Uterus (tissue), 3 donors: ENCODE measurements at regions not wholly inside any gene's neighbourhood (a gene's known extent, or its start where the extent isn't known, plus 50 kb on each side); places are given as distances from the start of the nearest gene placed in this dataset.

Experiments used
- DNase-seq, 2 donors: peaks; one replicate each; pipeline ENCODE4 v3.0.0-alpha.2; 2019 to 2020
- H3K27ac ChIP-seq, 2 donors: fragments of 200-600 bp; sonication (generic); 1 replicate in 1 of 2; 2 replicates in 1 of 2; pipeline ENCODE4 v1.5.1; 2016 to 2018
- H3K27me3 ChIP-seq, 2 donors: fragments of 200-600 bp; sonication (generic); one replicate each; pipeline ENCODE4 v1.5.1; 2018 to 2019; ENCODE audit warnings: control low read depth in 1 of 2
- H3K36me3 ChIP-seq, 2 donors: fragments of 200-600 bp; sonication (generic); one replicate each; pipeline ENCODE4 v1.5.1; 2019; ENCODE audit warnings: control low read depth in 1 of 2
- H3K4me1 ChIP-seq, 2 donors: fragments of 200-600 bp; sonication (generic); one replicate each; pipeline ENCODE4 v1.5.1; 2018 to 2019; ENCODE audit warnings: control low read depth in 1 of 2
- H3K4me3 ChIP-seq, 2 donors: fragments of 200-600 bp; sonication (generic); 1 replicate in 1 of 2; 2 replicates in 1 of 2; pipeline ENCODE4 v1.5.1; 2018 to 2019; ENCODE audit warnings: mild to moderate bottlenecking in 1 of 2
- H3K9me3 ChIP-seq, 2 donors: fragments of 200-600 bp; sonication (generic); one replicate each; pipeline ENCODE4 v1.5.1; 2019; ENCODE audit warnings: control low read depth in 1 of 2
- POLR2A ChIP-seq, 2 donors: fragments of 450-650 bp; IDR thresholded peaks; one replicate each; pipeline ENCODE4 v1.6.1; 2016; ENCODE audit warnings: antibody characterized with exemption in 2 of 2, mild to moderate bottlenecking in 1 of 2, moderate library complexity in 1 of 2
- intact Hi-C: fragments of 100-400 bp; cut with DNase I; formaldehyde crosslinking; loops from one replicate; pipeline ENCODE4 v1.15.1; 2023; ENCODE audit warnings: low total_unique reads
- TF ChIP-seq, protein P1 (sequence below), 4 experiments: fragments of 200-600 bp in 2 of 4; fragments of 450-650 bp in 2 of 4; sonication (generic) in 2 of 4; IDR thresholded peaks; one replicate each; pipeline ENCODE4 v1.5.1; 2016 to 2019; ENCODE audit warnings: antibody characterized with exemption in 4 of 4, mild to moderate bottlenecking in 2 of 4, moderate library complexity in 1 of 4
- donor health status: DM: yes; HTN: yes; CAD: no.

DNA sequence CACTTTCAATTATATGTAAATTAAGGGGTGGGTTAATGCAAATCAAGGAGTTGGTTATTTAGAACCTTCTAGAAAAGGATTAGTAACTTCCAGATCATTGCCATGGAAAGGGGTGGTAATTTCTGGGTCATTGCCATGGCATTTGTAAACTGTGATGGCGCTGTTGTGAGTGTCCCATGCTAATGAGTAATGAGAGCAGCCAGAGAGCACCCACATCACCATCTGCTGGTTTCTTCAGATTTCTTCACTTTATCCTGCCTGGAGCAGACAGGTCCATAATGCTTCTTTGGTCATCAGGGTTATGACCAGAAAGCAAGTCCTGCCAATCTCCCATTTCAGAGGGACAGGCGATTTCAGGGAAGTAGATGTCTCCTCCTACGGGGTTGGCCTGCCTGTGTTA lies 311.3 kb upstream of the CNR1 start:
- H3K27ac ChIP-seq = no peak overlapping the region
- H3K9me3 ChIP-seq = no peaks in the 10 kb centered on the region
- intact Hi-C loops = no loop called here
- H3K4me1 ChIP-seq = no peaks in the 10 kb centered on the region
- H3K36me3 ChIP-seq = no peaks in the 10 kb centered on the region
- no peaks in the 10 kb centered on the region for H3K27me3 ChIP-seq
- no peak for DNase-seq
- no peak overlapping the region for H3K4me3 ChIP-seq
- TF ChIP-seq, protein P1, sequence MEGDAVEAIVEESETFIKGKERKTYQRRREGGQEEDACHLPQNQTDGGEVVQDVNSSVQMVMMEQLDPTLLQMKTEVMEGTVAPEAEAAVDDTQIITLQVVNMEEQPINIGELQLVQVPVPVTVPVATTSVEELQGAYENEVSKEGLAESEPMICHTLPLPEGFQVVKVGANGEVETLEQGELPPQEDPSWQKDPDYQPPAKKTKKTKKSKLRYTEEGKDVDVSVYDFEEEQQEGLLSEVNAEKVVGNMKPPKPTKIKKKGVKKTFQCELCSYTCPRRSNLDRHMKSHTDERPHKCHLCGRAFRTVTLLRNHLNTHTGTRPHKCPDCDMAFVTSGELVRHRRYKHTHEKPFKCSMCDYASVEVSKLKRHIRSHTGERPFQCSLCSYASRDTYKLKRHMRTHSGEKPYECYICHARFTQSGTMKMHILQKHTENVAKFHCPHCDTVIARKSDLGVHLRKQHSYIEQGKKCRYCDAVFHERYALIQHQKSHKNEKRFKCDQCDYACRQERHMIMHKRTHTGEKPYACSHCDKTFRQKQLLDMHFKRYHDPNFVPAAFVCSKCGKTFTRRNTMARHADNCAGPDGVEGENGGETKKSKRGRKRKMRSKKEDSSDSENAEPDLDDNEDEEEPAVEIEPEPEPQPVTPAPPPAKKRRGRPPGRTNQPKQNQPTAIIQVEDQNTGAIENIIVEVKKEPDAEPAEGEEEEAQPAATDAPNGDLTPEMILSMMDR (IDR thresholded peaks at IDR 0.05) = no peak
- no peak for TF ChIP-seq POLR2A (IDR thresholded peaks at IDR 0.05)

DNA sequence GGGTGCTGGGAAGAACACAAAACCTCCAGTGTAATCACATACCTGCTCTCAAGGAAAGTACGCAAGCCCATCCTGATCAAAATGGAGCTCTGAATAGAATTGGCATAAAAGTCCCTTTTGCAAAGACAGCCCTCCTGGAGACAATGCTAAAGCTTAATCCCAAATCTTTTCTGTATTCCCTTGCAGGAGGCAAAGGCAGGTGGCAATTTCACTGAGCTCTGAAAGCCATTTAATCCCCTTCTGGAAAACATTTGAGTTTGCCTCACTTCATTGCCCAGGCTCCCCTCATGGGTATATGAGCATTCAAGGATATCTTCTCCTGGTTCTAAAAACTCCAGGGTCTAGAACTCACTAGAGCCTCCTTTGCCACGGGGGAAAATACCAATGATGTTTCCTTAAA lies 310.2 kb upstream of the CNR1 start:
- no peak overlapping the region for H3K27ac ChIP-seq
- H3K4me1 ChIP-seq = no peaks in the 10 kb centered on the region
- no peak overlapping the region for H3K4me3 ChIP-seq
- intact Hi-C loops = no loop called here
- H3K36me3 ChIP-seq = no peaks in the 10 kb centered on the region
- DNase-seq = no peak
- no peak for TF ChIP-seq POLR2A (IDR thresholded peaks at IDR 0.05)
- TF ChIP-seq, protein P1 (IDR thresholded peaks at IDR 0.05) = no peak
- no peaks in the 10 kb centered on the region for H3K27me3 ChIP-seq
- H3K9me3 ChIP-seq = no peaks in the 10 kb centered on the region

DNA sequence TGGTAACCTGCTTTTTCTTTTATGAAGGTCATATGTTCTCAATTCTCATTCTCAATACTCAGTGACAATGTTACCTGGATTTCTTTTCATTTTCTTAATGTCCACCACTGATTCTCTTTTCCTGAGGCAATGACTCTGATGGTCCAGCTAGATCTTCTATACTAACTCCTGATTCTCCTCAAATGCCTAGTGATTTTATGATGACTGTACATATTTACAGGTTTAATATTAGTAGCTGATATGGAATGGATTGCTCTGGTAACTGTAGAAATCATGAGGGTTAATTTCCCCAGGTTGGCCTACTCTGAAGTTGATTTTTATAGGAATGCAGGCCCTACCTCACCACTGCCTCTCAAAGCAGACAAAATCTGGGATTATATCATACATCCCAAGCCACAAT lies 308.6 kb upstream of the CNR1 start:
- Histone ChIP-seq H3K4me1 (no peaks in the 10 kb centered on the region), H3K4me3 (no peak overlapping the region), H3K9me3 (no peaks in the 10 kb centered on the region), H3K36me3 (no peaks in the 10 kb centered on the region), H3K27me3 (no peaks in the 10 kb centered on the region), H3K27ac (no peak overlapping the region)
- DNase-seq = no peak
- TF ChIP-seq, protein P1 (IDR thresholded peaks at IDR 0.05) = no peak
- no peak for TF ChIP-seq POLR2A (IDR thresholded peaks at IDR 0.05)
- intact Hi-C loops = no loop called here

DNA sequence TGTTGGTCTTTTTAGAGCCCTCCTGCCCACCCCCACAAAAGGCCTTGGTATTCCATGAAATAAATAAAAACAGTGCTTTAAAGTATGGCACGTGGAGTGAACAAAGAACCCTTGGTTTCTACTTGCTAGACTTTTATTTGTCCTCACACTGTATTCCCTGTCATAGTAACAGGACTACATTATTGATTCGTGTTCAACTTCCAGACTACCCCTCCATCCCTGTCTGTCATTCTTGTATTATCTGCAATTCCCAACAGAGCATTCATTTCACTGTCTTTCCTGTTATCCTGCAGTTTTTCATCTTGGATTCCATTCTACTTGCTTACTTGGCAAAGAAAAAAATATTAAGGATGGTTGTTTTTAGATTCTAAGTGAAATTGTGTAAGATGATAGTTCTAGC lies 307.4 kb upstream of the CNR1 start:
- TF ChIP-seq, protein P1 (IDR thresholded peaks at IDR 0.05) = no peak
- no peak for TF ChIP-seq POLR2A (IDR thresholded peaks at IDR 0.05)
- intact Hi-C loops = no loop called here
- no peak overlapping the region for H3K27ac ChIP-seq

DNA sequence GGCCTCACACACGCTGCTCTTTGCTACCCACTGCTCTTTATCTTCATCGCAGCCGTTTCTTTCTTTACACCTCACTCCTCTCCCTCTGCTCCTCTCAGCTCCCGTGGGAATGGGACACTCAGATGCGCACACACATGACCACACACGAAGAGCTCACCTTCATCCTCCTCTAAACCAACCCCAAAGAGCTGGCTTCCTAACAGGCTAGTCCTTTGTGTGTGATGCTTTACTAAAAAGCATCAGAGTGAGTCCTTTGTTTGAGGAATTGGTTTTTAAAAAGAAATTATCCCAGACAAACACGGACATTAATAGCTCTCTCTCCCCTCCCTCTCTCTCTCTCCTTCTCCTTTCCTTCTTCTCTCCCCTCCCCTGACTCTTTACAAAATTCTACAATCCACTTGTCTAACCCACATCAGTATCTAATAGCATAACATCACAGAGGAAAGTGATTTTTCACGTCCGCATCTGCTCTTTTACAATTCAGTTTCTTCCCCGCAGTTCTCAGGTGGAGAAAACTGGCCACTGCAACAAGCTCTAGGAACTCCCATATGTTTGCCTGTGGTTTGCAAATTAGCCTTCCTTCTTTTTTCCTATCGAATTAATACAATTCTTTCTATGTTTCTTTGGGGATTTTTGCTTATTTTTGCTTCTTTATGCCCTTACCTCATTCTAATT lies 306.8 kb upstream of the CNR1 start:
- Histone ChIP-seq H3K36me3 (no peaks in the 10 kb centered on the region), H3K4me1 (no peaks in the 10 kb centered on the region), H3K4me3 (no peak overlapping the region), H3K27me3 (no peaks in the 10 kb centered on the region), H3K9me3 (no peaks in the 10 kb centered on the region), H3K27ac (no peak overlapping the region)
- intact Hi-C loops = no loop called here
- TF ChIP-seq, protein P1 (IDR thresholded peaks at IDR 0.05) = no peak
- TF ChIP-seq POLR2A (IDR thresholded peaks at IDR 0.05) = no peak
- DNase-seq = no peak

More for the DNA sequence above, 307.4 kb upstream of the CNR1 start:
- no peak for DNase-seq
- H3K4me3 ChIP-seq = no peak overlapping the region
- no peaks in the 10 kb centered on the region for H3K9me3 ChIP-seq
- no peaks in the 10 kb centered on the region for H3K4me1 ChIP-seq
- no peaks in the 10 kb centered on the region for H3K27me3 ChIP-seq
- H3K36me3 ChIP-seq = no peaks in the 10 kb centered on the region
